Activated CD4-positive, alpha-beta T cell treated with anti-CD3 and anti-CD28 coated beads for 36 hours (primary cell): ENCODE measurements at regions not wholly inside any gene's neighbourhood (a gene's known extent, or its start where the extent isn't known, plus 50 kb on each side); places are given as distances from the start of the nearest gene placed in this dataset.
"Not testable (repeated sequence)": the region's sequence is repeated elsewhere in the genome, so short reads cannot be mapped to it uniquely, and the experiment has no call there.

Experiments
- ATAC-seq: fragments of 200-7000 bp; cut with Tn5 transposase; one replicate; pipeline ENCODE4 v1.10.0; 2021; ENCODE audit warnings: mild to moderate bottlenecking, moderate library complexity
- CTCF ChIA-PET: fragments of 350-600 bp; sonication (Branson Sonifier 250); formaldehyde crosslinking; loops from one replicate; lab custom pipeline; 2021; ENCODE audit warnings: antibody characterized with exemption; lab: Charles Lee
- POLR2A ChIA-PET: fragments of 350-600 bp; sonication (Branson Sonifier 250); formaldehyde crosslinking; loops from one replicate; lab custom pipeline; 2021; ENCODE audit warnings: antibody characterized with exemption, inconsistent platforms; lab: Charles Lee
- DNase-seq: peaks from one replicate; pipeline ENCODE4 v3.0.0-alpha.2; 2020
- H3K27ac Mint-ChIP-seq: one replicate; pipeline ENCODE4 v1.8.0; 2021; ENCODE audit warnings: mixed read lengths
- H3K27me3 Mint-ChIP-seq: one replicate; pipeline ENCODE4 v1.8.0; 2021; ENCODE audit warnings: mixed read lengths
- H3K36me3 Mint-ChIP-seq: one replicate; pipeline ENCODE4 v1.8.0; 2021; ENCODE audit warnings: low read depth, mixed read lengths
- H3K4me1 Mint-ChIP-seq: one replicate; pipeline ENCODE4 v1.8.0; 2021; ENCODE audit warnings: mixed read lengths
- H3K4me3 Mint-ChIP-seq: one replicate; pipeline ENCODE4 v1.8.0; 2021; ENCODE audit warnings: mild to moderate bottlenecking, moderate library complexity, mixed read lengths
- H3K9me3 Mint-ChIP-seq: one replicate; pipeline ENCODE4 v1.8.0; 2021; ENCODE audit warnings: low read depth, mixed read lengths
- intact Hi-C, 2 experiments: fragments of 100-400 bp; cut with DNase I in 1 of 2; cut with micrococcal nuclease in 1 of 2; formaldehyde crosslinking; loops; one replicate each; pipeline versions ENCODE4 v1.14.2 to v1.15.1; 2022 to 2024; cut with DNase I, micrococcal nuclease

DNA sequence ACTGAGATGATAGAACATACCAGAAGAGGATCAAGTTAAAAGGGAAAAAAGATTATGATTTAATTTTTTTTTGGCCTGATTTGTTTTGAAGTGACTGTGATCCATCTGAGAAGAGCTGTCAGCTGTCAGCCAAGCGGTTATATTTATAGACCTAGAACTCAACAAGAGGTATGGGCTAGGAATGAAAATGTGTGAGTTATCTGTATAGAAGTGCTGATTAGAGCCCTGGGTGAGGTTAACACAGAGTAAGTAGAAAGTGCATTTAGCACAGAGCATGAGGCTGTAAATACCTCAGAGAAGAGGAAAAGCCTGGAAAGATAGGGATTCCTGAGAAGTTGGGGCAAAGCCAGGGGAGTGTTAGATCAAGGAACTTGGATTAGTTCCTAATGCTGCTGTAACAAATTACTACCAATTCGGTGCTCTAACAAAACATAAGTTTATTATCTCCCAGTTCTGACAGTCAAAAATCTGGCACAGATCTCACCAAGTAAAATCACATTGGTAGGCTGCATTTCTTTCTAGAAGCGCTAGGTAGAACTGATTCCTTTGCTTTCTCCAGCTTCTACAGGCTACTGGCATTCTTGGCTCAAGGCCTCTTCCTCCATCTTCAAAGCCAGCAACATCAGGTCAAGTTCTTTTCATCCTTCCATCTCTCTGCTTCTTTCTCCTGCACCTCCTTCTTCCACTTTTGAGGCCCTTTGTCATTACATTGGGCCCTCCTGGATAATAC lies 197.4 kb upstream of the SPHKAP start:
- CTCF ChIA-PET: no interaction called here
- ATAC-seq: no peak

GRCh38 chr2:228378233-228378632 lies 196.7 kb upstream of the SPHKAP start:
- no peaks in the 10 kb centered on the region for H3K36me3 Mint-ChIP-seq
- POLR2A ChIA-PET: no interaction called here
- H3K27ac Mint-ChIP-seq: no peak overlapping the region

More for the DNA sequence above, 197.4 kb upstream of the SPHKAP start:
- intact Hi-C loops: no loop called here
- Mint-ChIP-seq H3K4me1 (no peaks in the 10 kb centered on the region), H3K36me3 (no peaks in the 10 kb centered on the region), H3K27ac (no peak overlapping the region), H3K27me3 (no peaks in the 10 kb centered on the region), H3K4me3 (no peak overlapping the region), H3K9me3 (peaks cover 4% of the 10 kb centered on the region)
- POLR2A ChIA-PET: no interaction called here
- no peak for DNase-seq

GRCh38 chr2:228377533-228377932 lies 196.0 kb upstream of the SPHKAP start:
- H3K27me3 Mint-ChIP-seq: no peaks in the 10 kb centered on the region
- intact Hi-C loops: no loop called here
- POLR2A ChIA-PET: no interaction called here
- H3K9me3 Mint-ChIP-seq: peaks cover 4% of the 10 kb centered on the region
- H3K4me3 Mint-ChIP-seq: no peak overlapping the region
- no peak for ATAC-seq
- H3K27ac Mint-ChIP-seq: no peak overlapping the region
- no peaks in the 10 kb centered on the region for H3K4me1 Mint-ChIP-seq
- no peak for DNase-seq
- H3K36me3 Mint-ChIP-seq: no peaks in the 10 kb centered on the region
- CTCF ChIA-PET: no interaction called here

More at GRCh38 chr2:228378233-228378632, 196.7 kb upstream of the SPHKAP start:
- Mint-ChIP-seq H3K4me3 (no peak overlapping the region), H3K27me3 (no peaks in the 10 kb centered on the region), H3K4me1 (no peaks in the 10 kb centered on the region), H3K9me3 (peaks cover 4% of the 10 kb centered on the region)
- CTCF ChIA-PET: no interaction called here
- ATAC-seq (no peak), DNase-seq (no peak)
- intact Hi-C loops: no loop called here

DNA sequence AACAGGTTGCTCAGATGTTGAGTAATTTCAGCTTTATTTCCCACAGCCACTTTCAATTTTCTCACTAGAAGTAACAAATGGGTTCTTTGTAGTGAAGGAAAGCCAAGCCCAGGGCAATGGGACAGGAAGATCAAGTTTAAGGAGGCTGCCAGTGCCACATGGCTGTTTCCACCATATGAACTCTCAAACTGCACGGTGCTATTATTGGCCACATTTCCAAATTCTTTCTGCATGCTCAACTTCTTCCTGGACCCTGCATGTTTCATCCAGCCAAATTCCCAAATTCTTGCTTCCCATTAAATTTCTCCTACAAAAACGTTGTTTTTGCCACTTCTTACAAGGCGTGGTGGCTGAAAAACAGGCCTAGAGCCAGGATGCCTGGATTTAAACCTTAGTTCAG lies 193.3 kb upstream of the SPHKAP start:
- no peak for DNase-seq
- Mint-ChIP-seq H3K4me1 (no peaks in the 10 kb centered on the region), H3K36me3 (no peaks in the 10 kb centered on the region), H3K9me3 (peaks cover 3% of the 10 kb centered on the region), H3K4me3 (no peak overlapping the region), H3K27me3 (no peaks in the 10 kb centered on the region), H3K27ac (no peak overlapping the region)
- no peak for ATAC-seq
- ChIA-PET CTCF (no interaction called here), POLR2A (no interaction called here)
- intact Hi-C loops: no loop called here

GRCh38 chr2:228373191-228373590 lies 191.7 kb upstream of the SPHKAP start:
- POLR2A ChIA-PET: no interaction called here

DNA sequence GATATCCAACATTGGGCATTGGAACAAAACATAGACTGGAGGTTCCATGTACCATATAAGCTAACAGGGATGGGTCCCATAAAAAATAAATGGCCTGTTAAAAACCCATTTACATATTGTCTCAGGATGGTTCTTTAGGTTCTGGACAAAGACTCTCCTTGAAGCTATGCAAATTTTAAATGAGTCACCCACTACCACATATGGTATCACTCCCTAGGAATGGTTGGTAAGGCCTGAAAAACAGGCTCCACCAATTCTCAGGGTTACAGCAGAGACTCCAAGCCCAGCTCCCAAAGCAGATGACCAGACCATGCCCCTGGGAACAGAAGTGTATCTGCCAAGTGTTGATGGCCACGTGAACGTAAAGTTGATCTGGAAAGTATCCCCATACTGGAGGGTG lies 190.7 kb upstream of the SPHKAP start:
- H3K27ac Mint-ChIP-seq: no peak overlapping the region
- no peaks in the 10 kb centered on the region for H3K4me1 Mint-ChIP-seq
- no peaks in the 10 kb centered on the region for H3K36me3 Mint-ChIP-seq
- intact Hi-C loops: no loop called here
- no peaks in the 10 kb centered on the region for H3K27me3 Mint-ChIP-seq
- no peak overlapping the region for H3K4me3 Mint-ChIP-seq
- DNase-seq (no peak), ATAC-seq (no peak)
- CTCF ChIA-PET: no interaction called here
- H3K9me3 Mint-ChIP-seq: peaks cover 3% of the 10 kb centered on the region
- POLR2A ChIA-PET: no interaction called here

More at GRCh38 chr2:228373191-228373590, 191.7 kb upstream of the SPHKAP start:
- Mint-ChIP-seq H3K27ac (no peak overlapping the region), H3K36me3 (no peaks in the 10 kb centered on the region), H3K27me3 (no peaks in the 10 kb centered on the region), H3K4me3 (no peak overlapping the region), H3K4me1 (no peaks in the 10 kb centered on the region), H3K9me3 (peaks cover 3% of the 10 kb centered on the region)
- DNase-seq (no peak), ATAC-seq (no peak)
- intact Hi-C loops: no loop called here
- CTCF ChIA-PET: no interaction called here

GRCh38 chr2:228369400-228370031 lies 188.0 kb upstream of the SPHKAP start:
- no peaks in the 10 kb centered on the region for H3K4me1 Mint-ChIP-seq

DNA sequence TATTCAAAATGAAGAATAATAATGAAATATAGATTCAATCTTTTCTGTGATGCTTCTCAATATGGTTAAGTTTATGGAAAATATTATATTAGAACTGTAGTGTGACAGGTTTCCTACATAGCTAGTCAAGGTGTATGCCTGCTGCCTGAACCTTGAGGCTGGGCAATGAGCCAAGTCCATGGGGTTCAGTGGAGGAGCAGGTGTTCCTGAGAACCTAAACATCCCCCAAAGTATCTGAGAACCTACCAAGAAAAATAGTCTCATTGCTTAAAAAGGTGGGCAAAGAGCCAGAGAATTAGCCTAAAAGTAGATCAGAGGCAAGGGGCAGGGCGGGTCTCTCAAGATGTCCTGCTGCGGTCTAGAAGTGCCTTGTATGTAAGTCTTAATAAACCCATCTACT lies 185.9 kb upstream of the SPHKAP start:
- ChIA-PET POLR2A (no interaction called here), CTCF (no interaction called here)
- Mint-ChIP-seq H3K4me1 (no peaks in the 10 kb centered on the region), H3K27me3 (no peaks in the 10 kb centered on the region), H3K4me3 (no peak overlapping the region), H3K36me3 (no peaks in the 10 kb centered on the region), H3K9me3 (no peaks in the 10 kb centered on the region), H3K27ac (no peak overlapping the region)
- intact Hi-C loops: no loop called here
- no peak for DNase-seq
- ATAC-seq: no peak

More at GRCh38 chr2:228369400-228370031, 188.0 kb upstream of the SPHKAP start:
- no peak for ATAC-seq
- H3K27ac Mint-ChIP-seq: no peak overlapping the region
- H3K4me3 Mint-ChIP-seq: no peak overlapping the region
- no peak for DNase-seq
- ChIA-PET POLR2A (no interaction called here), CTCF (no interaction called here)
- intact Hi-C loops: no loop called here
- no peaks in the 10 kb centered on the region for H3K9me3 Mint-ChIP-seq
- no peaks in the 10 kb centered on the region for H3K27me3 Mint-ChIP-seq
- H3K36me3 Mint-ChIP-seq: no peaks in the 10 kb centered on the region

DNA sequence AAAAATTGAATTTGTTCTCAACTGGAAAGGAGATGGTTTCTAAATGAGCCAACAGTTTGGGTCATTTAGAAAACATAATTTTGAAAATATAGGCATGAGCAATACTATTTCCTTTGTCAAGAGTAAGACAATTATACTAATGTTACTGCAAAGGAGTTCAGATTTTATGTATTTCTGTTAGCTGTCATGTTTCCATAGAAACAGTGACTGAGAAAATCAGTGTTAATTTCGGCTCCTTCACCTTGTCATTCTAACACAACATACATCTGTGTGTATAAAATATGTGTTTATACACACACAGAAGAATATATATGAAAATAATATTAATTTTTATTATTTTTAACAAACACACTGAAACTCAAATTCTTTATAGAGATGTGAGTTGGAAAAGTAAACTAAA lies 178.0 kb upstream of the SPHKAP start:
- ATAC-seq (no peak), DNase-seq (no peak)
- Mint-ChIP-seq H3K27me3 (no peaks in the 10 kb centered on the region), H3K9me3 (peaks cover 3% of the 10 kb centered on the region), H3K4me1 (no peaks in the 10 kb centered on the region), H3K27ac (no peak overlapping the region), H3K4me3 (no peak overlapping the region), H3K36me3 (no peaks in the 10 kb centered on the region)
- intact Hi-C loops: no loop called here
- ChIA-PET CTCF (no interaction called here), POLR2A (no interaction called here)

GRCh38 chr2:228355897-228356296 lies 174.4 kb upstream of the SPHKAP start:
- Mint-ChIP-seq H3K4me3 (no peak overlapping the region), H3K27ac (no peak overlapping the region), H3K36me3 (no peaks in the 10 kb centered on the region), H3K4me1 (no peaks in the 10 kb centered on the region), H3K27me3 (no peaks in the 10 kb centered on the region), H3K9me3 (peaks cover 3% of the 10 kb centered on the region)
- intact Hi-C loops: no loop called here
- POLR2A ChIA-PET: no interaction called here
- CTCF ChIA-PET: no interaction called here
- DNase-seq (no peak), ATAC-seq (no peak)

DNA sequence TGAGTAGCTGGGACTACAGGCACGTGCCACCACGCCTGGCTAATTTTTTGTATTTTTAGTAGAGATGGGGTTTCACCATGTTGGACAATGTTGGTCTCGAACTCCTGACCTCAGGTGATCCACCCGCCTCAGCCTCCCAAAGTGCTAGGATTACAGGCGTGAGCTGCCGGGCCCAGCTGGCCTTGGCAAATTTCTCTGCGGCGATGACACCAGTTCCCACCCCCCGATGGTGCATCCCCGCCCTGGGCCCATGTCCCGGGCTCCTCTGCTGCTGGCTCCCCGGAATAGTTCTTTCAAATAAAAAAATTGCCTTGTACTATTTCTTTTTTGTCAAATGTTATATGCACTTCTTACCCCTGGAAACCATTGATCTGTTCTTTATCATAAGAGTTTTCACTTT lies 171.5 kb upstream of the SPHKAP start:
- H3K9me3 Mint-ChIP-seq, intact Hi-C loops, ATAC-seq, H3K4me3 Mint-ChIP-seq, H3K27me3 Mint-ChIP-seq, POLR2A ChIA-PET, CTCF ChIA-PET, H3K4me1 Mint-ChIP-seq, DNase-seq, H3K27ac Mint-ChIP-seq, H3K36me3 Mint-ChIP-seq: not testable (repeated sequence)

- CTCF ChIA-PET: no interaction called here
- intact Hi-C loops: no loop called here
- ATAC-seq (no peak), DNase-seq (no peak)
- H3K36me3 Mint-ChIP-seq: no peaks in the 10 kb centered on the region
- peaks cover 3% of the 10 kb centered on the region for H3K9me3 Mint-ChIP-seq
- POLR2A ChIA-PET: no interaction called here
- H3K4me3 Mint-ChIP-seq: no peak overlapping the region
- H3K27me3 Mint-ChIP-seq: no peaks in the 10 kb centered on the region
- H3K4me1 Mint-ChIP-seq: no peaks in the 10 kb centered on the region
- no peak overlapping the region for H3K27ac Mint-ChIP-seq
Measured at GRCh38 chr2:228352048-228352447, 170.6 kb upstream of the SPHKAP start.
